Activated CD4-positive, alpha-beta T cell treated with anti-CD3 and anti-CD28 coated beads for 48 hours (primary cell): ENCODE measurements at regions not wholly inside any gene's neighbourhood (a gene's known extent, or its start where the extent isn't known, plus 50 kb on each side); places are given as distances from the start of the nearest gene placed in this dataset.

ENCODE experiments used
- DNase-seq: peaks from one replicate; pipeline ENCODE4 v3.0.0-alpha.2; 2020

GRCh38 chr13:53150568-53150967 is 122.0 kb downstream of the OLFM4 start:
- no peak for DNase-seq

GRCh38 chr13:53151336-53152056 is 122.9 kb downstream of the OLFM4 start:
- DNase-seq, result peak; percentile 52

- DNase-seq, result no peak
Measured at GRCh38 chr13:53152057-53152421, 123.4 kb downstream of the OLFM4 start.

GRCh38 chr13:53158201-53158600 is 129.6 kb downstream of the OLFM4 start:
- no peak for DNase-seq

GRCh38 chr13:53159431-53159830 is 130.8 kb downstream of the OLFM4 start:
- no peak for DNase-seq

GRCh38 chr13:53160211-53160610 is 131.6 kb downstream of the OLFM4 start:
- DNase-seq, result no peak

- DNase-seq, result no peak
Measured at GRCh38 chr13:53161251-53161650, 132.6 kb downstream of the OLFM4 start.

GRCh38 chr13:53165261-53165660 is 136.6 kb downstream of the OLFM4 start:
- DNase-seq, result no peak

GRCh38 chr13:53167561-53167960 is 138.9 kb downstream of the OLFM4 start:
- DNase-seq, result no peak

GRCh38 chr13:53170910-53171309 is 142.3 kb downstream of the OLFM4 start:
- no peak for DNase-seq

- DNase-seq, result no peak
Measured at GRCh38 chr13:53174545-53174944, 145.9 kb downstream of the OLFM4 start.

- DNase-seq, result no peak
Measured at GRCh38 chr13:53180684-53181083, 152.1 kb downstream of the OLFM4 start.

GRCh38 chr13:53182724-53183123 is 154.1 kb downstream of the OLFM4 start:
- no peak for DNase-seq

- DNase-seq, result no peak
Measured at GRCh38 chr13:53188120-53188519, 159.5 kb downstream of the OLFM4 start.

- DNase-seq, result no peak
Measured at GRCh38 chr13:53189162-53189561, 160.5 kb downstream of the OLFM4 start.

GRCh38 chr13:53191091-53191490 is 162.5 kb downstream of the OLFM4 start:
- no peak for DNase-seq

- no peak for DNase-seq
Measured at GRCh38 chr13:53197424-53197823, 168.8 kb downstream of the OLFM4 start.

- DNase-seq, result no peak
Measured at GRCh38 chr13:53198017-53198416, 169.4 kb downstream of the OLFM4 start.

GRCh38 chr13:53198736-53199135 is 170.1 kb downstream of the OLFM4 start:
- no peak for DNase-seq

- no peak for DNase-seq
Measured at GRCh38 chr13:53200075-53200474, 171.5 kb downstream of the OLFM4 start.

GRCh38 chr13:53200498-53201453 is 172.2 kb downstream of the OLFM4 start:
- peak; percentile 46 for DNase-seq

- peak; percentile 7 for DNase-seq
Measured at GRCh38 chr13:53201454-53202225, 173.0 kb downstream of the OLFM4 start.

GRCh38 chr13:53204598-53204997 is 176.0 kb downstream of the OLFM4 start:
- no peak for DNase-seq
